Right lobe of liver (tissue), 6 donors: ENCODE measurements at regions not wholly inside any gene's neighbourhood (a gene's known extent, or its start where the extent isn't known, plus 50 kb on each side); places are given as distances from the start of the nearest gene placed in this dataset.

Source experiments
- ATAC-seq, 4 donors: fragments of 200-7000 bp; cut with Tn5 transposase; one replicate each; pipeline ENCODE4 v1.9.1; 2020; ENCODE audit warnings: mild to moderate bottlenecking in 4 of 4, moderate library complexity in 4 of 4
- DNase-seq, 3 donors: peaks; one replicate each; pipeline ENCODE4 v3.0.0-alpha.2; 2020
- H3K27ac ChIP-seq, 3 donors: fragments of 200-600 bp; one replicate each; pipeline ENCODE4 v1.8.0; 2022
- H3K27me3 ChIP-seq, 2 donors: fragments of 200-600 bp; one replicate each; pipeline ENCODE4 v1.8.0; 2022
- H3K36me3 ChIP-seq, 4 donors: fragments of 200-600 bp; sonication (generic) in 1 of 4; one replicate each; pipeline versions ENCODE4 v1.5.1 to v1.8.0; 2017 to 2022; ENCODE audit warnings: control low read depth in 1 of 4
- H3K4me1 ChIP-seq, 4 donors: fragments of 200-600 bp; sonication (generic) in 1 of 4; one replicate each; pipeline versions ENCODE4 v1.5.1 to v1.8.0; 2017 to 2022; ENCODE audit warnings: control low read depth in 1 of 4
- H3K4me3 ChIP-seq, 3 donors: fragments of 200-600 bp; one replicate each; pipeline ENCODE4 v1.8.0; 2022
- H3K9me3 ChIP-seq, 4 donors: fragments of 200-600 bp; sonication (generic) in 1 of 4; one replicate each; pipeline versions ENCODE4 v1.5.1 to v1.8.0; 2017 to 2022; ENCODE audit warnings: control low read depth in 1 of 4
- POLR2A ChIP-seq: fragments of 450-650 bp; IDR thresholded peaks from one replicate; pipeline ENCODE4 v1.6.1; 2017; ENCODE audit warnings: antibody characterized with exemption, mild to moderate bottlenecking
- WGBS: methylation state at CpG from one replicate; pipeline ENCODE4 v1.1.6; 2018; ENCODE audit warnings: low coverage, low lambda C conversion rate; ENCODE audit not compliant: insufficient coverage; ENCODE audit errors: missing lambda C conversion rate; 5-methylcytosine and 5-hydroxymethylcytosine counted together
- intact Hi-C, 2 donors: fragments of 100-400 bp; cut with DNase I; formaldehyde crosslinking; loops; one replicate each; pipeline versions ENCODE4 v1.11.2 to v1.14.1; 2022
- TF ChIP-seq, protein P1 (sequence below), 4 donors: fragments of 200-600 bp in 3 of 4; fragments of 450-650 bp in 1 of 4; IDR thresholded peaks; one replicate each; pipeline versions ENCODE4 v1.5.1 to v1.8.0; 2016 to 2022; ENCODE audit warnings: antibody characterized with exemption in 4 of 4, mild to moderate bottlenecking in 2 of 4
- donor health status: DM: no; HTN: yes; CAD: no.
- donor health status: DM: no; HTN: no; CAD: no.
- donor health status: DM: no; HTN: no; CAD: no.
- donor health status: DM: no; HTN: yes; CAD: no.
- donor health status: DM: no; HTN: yes; CAD: no.

DNA sequence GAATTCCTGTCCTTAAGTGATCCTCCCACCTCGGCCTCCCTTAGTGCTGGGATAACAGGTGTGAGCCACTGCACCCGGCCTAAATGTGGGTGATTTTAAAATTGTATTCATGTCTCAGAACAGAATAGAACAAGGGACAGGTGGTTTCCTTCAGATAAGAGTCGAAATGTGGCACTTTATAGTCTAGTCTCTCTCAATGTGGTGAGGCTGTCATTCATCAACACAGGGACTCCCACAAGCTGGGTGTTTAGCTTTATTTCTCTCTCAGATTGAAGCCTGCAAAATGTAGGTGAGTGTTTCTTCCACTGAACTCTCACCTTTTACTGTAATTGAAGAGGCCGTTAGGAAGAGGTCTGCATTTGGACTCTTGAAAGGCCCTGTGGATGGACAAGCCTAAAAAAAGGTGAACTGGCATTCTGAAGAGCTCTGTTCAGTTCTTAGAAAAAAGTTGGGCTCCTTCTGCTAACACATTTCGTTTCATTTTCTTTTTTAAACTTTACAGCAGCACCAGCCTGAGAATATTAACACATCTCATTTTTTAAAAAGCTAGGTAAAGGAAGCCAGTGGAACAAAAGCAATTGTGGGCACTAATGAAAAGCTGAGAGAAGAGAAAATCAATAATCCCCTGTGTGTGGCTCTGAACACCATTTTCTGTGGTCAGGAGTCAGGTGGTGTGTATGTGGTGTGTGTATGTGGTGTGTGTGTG, 126.2 kb upstream of the SLC28A3 start:
- Histone ChIP-seq H3K27ac (no peak overlapping the region), H3K4me3 (no peak overlapping the region), H3K36me3 (no peaks in the 10 kb centered on the region), H3K9me3 (no peaks in the 10 kb centered on the region), H3K27me3 (no peaks in the 10 kb centered on the region), H3K4me1 (peaks cover 0 to 2% (median 0%) of the 10 kb centered on the region in 4 donors)
- 55% methylated on average over 5 of the region's 5 CpGs for WGBS
- intact Hi-C loops = no loop called here
- no peak for DNase-seq
- no peak for ATAC-seq
- TF ChIP-seq, protein P1, sequence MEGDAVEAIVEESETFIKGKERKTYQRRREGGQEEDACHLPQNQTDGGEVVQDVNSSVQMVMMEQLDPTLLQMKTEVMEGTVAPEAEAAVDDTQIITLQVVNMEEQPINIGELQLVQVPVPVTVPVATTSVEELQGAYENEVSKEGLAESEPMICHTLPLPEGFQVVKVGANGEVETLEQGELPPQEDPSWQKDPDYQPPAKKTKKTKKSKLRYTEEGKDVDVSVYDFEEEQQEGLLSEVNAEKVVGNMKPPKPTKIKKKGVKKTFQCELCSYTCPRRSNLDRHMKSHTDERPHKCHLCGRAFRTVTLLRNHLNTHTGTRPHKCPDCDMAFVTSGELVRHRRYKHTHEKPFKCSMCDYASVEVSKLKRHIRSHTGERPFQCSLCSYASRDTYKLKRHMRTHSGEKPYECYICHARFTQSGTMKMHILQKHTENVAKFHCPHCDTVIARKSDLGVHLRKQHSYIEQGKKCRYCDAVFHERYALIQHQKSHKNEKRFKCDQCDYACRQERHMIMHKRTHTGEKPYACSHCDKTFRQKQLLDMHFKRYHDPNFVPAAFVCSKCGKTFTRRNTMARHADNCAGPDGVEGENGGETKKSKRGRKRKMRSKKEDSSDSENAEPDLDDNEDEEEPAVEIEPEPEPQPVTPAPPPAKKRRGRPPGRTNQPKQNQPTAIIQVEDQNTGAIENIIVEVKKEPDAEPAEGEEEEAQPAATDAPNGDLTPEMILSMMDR (IDR thresholded peaks at IDR 0.05) = no peak
- TF ChIP-seq POLR2A = no peak

DNA sequence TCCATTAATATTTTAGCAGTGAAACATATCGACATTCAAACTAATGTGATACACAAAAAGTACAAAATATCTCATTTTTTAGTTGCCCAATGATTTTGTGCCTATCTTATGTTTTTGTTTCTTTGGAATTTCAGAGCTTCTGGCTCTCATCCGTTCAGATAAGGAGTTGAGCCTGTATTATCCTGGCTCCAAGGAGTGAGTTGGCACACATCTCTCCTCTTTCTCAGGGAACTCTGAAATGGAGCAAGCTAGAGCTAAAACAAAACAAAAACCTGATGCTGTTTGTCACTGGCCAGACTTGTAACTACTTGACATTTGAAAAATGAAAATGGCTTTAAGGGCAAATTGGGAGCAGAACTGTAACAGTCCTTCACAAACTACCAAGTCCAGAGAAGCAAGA, 131.3 kb upstream of the SLC28A3 start:
- Histone ChIP-seq H3K27me3 (no peaks in the 10 kb centered on the region), H3K4me1 (no peaks in the 10 kb centered on the region), H3K9me3 (no peaks in the 10 kb centered on the region), H3K36me3 (no peaks in the 10 kb centered on the region), H3K27ac (no peak overlapping the region), H3K4me3 (no peak overlapping the region)
- intact Hi-C loops = no loop called here
- TF ChIP-seq, protein P1 (IDR thresholded peaks at IDR 0.05) = no peak
- no peak for TF ChIP-seq POLR2A
- DNase-seq (no peak), ATAC-seq (no peak)
- WGBS = 51% methylated on average over 2 of the region's 2 CpGs

- 54% methylated on average over 3 of the region's 3 CpGs for WGBS
- H3K27ac ChIP-seq = no peak overlapping the region
- no peak for ATAC-seq
These were observed 138.4 kb upstream of the SLC28A3 start for GRCh38 chr9:84478996-84479395.

GRCh38 chr9:84480071-84480470, 139.5 kb upstream of the SLC28A3 start:
- no peaks in the 10 kb centered on the region for H3K36me3 ChIP-seq
- no peak overlapping the region for H3K27ac ChIP-seq
- ATAC-seq = no peak
- peaks cover 0 to 13% (median 6%) of the 10 kb centered on the region in 4 donors for H3K4me1 ChIP-seq
- no peak for TF ChIP-seq POLR2A
- TF ChIP-seq, protein P1 (IDR thresholded peaks at IDR 0.05) = no peak
- no peak for DNase-seq
- no peaks in the 10 kb centered on the region for H3K27me3 ChIP-seq
- H3K4me3 ChIP-seq = no peak overlapping the region
- no peaks in the 10 kb centered on the region for H3K9me3 ChIP-seq
- WGBS = 81% methylated on average over 8 of the region's 9 CpGs
- intact Hi-C loops = no loop called here

More at GRCh38 chr9:84478996-84479395, 138.4 kb upstream of the SLC28A3 start:
- intact Hi-C loops = no loop called here
- Histone ChIP-seq H3K4me3 (no peak overlapping the region), H3K4me1 (peaks cover 0 to 13% (median 6%) of the 10 kb centered on the region in 4 donors), H3K36me3 (no peaks in the 10 kb centered on the region), H3K9me3 (no peaks in the 10 kb centered on the region), H3K27me3 (no peaks in the 10 kb centered on the region)
- DNase-seq = no peak
- TF ChIP-seq, protein P1 (IDR thresholded peaks at IDR 0.05) = no peak
- TF ChIP-seq POLR2A = no peak
